Keratinocyte (primary cell): ENCODE measurements at regions not wholly inside any gene's neighbourhood (a gene's known extent, or its start where the extent isn't known, plus 50 kb on each side); places are given as distances from the start of the nearest gene placed in this dataset.

Experiments used
- DNase-seq: peaks from one replicate; pipeline ENCODE4 v3.0.0-alpha.2; 2011; ENCODE audit warnings: low read depth, missing footprints, low spot score
- FAIRE-seq: peaks from 2 replicates; lab custom pipeline; 2011; peaks lifted over from hg19 to GRCh38; lab: Jason Lieb, UNC
- H2AFZ ChIP-seq: 2 replicates; pipeline ENCODE4 v1.6.0; 2012; ENCODE audit warnings: low read length, control low read depth, inconsistent platforms; ENCODE audit not compliant: control insufficient read depth
- H3K27ac ChIP-seq: 2 replicates; pipeline ENCODE4 v1.5.1; 2011; ENCODE audit warnings: low read length; ENCODE audit not compliant: control insufficient read depth, insufficient read depth
- H3K27me3 ChIP-seq: 3 replicates; pipeline ENCODE4 v1.6.0; 2011; ENCODE audit warnings: low read length; ENCODE audit not compliant: control insufficient read depth, insufficient read depth; ENCODE audit errors: extremely low read depth
- H3K36me3 ChIP-seq, 2 experiments: 2 replicates in 1 of 2; 3 replicates in 1 of 2; pipeline ENCODE4 v1.5.1; 2011; ENCODE audit warnings: low read length in 2 of 2, mild to moderate bottlenecking in 1 of 2; ENCODE audit not compliant: control insufficient read depth in 2 of 2, insufficient read depth in 2 of 2; ENCODE audit errors: extremely low read depth in 1 of 2
- H3K4me1 ChIP-seq: 3 replicates; pipeline ENCODE4 v1.5.1; 2011; ENCODE audit warnings: low read length; ENCODE audit not compliant: control insufficient read depth, insufficient read depth; ENCODE audit errors: extremely low read depth
- H3K4me2 ChIP-seq: 3 replicates; pipeline ENCODE4 v1.6.0; 2011; ENCODE audit warnings: low read depth, low read length; ENCODE audit not compliant: control insufficient read depth, insufficient read depth; ENCODE audit errors: extremely low read depth
- H3K4me3 ChIP-seq, 3 experiments: fragments of 200-600 bp in 1 of 3; sonication (generic) in 1 of 3; 2 replicates in 2 of 3; 3 replicates in 1 of 3; pipeline ENCODE4 v1.5.1; 2011 to 2016; ENCODE audit warnings: low read length in 3 of 3, mild to moderate bottlenecking in 3 of 3, control low read depth in 2 of 3, inconsistent platforms in 1 of 3, low read depth in 1 of 3, mixed read lengths in 1 of 3, mixed run types in 1 of 3, moderate library complexity in 1 of 3; ENCODE audit not compliant: control insufficient read depth in 2 of 3, insufficient read depth in 2 of 3; ENCODE audit errors: extremely low read depth in 1 of 3
- H3K79me2 ChIP-seq: 2 replicates; pipeline ENCODE4 v1.6.0; 2012; ENCODE audit warnings: low read length; ENCODE audit not compliant: control insufficient read depth, insufficient read depth
- H3K9ac ChIP-seq: 3 replicates; pipeline ENCODE4 v1.6.0; 2011; ENCODE audit warnings: low read length; ENCODE audit not compliant: control insufficient read depth, insufficient read depth; ENCODE audit errors: extremely low read depth
- H3K9me1 ChIP-seq: 3 replicates; pipeline ENCODE4 v1.6.0; 2011; ENCODE audit warnings: low read length; ENCODE audit not compliant: control insufficient read depth, insufficient read depth; ENCODE audit errors: extremely low read depth
- H3K9me3 ChIP-seq: 2 replicates; pipeline ENCODE4 v1.5.1; 2012; ENCODE audit warnings: low read depth, low read length; ENCODE audit not compliant: control insufficient read depth
- H4K20me1 ChIP-seq: 3 replicates; pipeline ENCODE4 v1.6.0; 2011; ENCODE audit warnings: low read length; ENCODE audit not compliant: control insufficient read depth, insufficient read depth; ENCODE audit errors: extremely low read depth
- CTCF ChIP-seq, 3 experiments: IDR thresholded peaks in 1 of 3; conservative IDR thresholded peaks in 1 of 3; optimal IDR thresholded peaks in 1 of 3; 2 replicates in 2 of 3; 3 replicates in 1 of 3; pipeline versions ENCODE3 to v1.5.1; 2011; ENCODE audit warnings: low read length in 3 of 3, mild to moderate bottlenecking in 3 of 3, moderate library complexity in 2 of 3, control low read depth in 1 of 3, inconsistent platforms in 1 of 3; ENCODE audit not compliant: insufficient read depth in 2 of 3; ENCODE audit errors: extremely low read depth in 1 of 3
- EZH2 ChIP-seq: IDR thresholded peaks from one replicate; pipeline ENCODE4 v1.6.1; 2012; ENCODE audit warnings: inconsistent platforms, mild to moderate bottlenecking, low read length, moderate library complexity
- dilution Hi-C: fragments of 300-500 bp; cut with MboI; formaldehyde crosslinking; loops from one replicate; pipeline ENCODE4 v1.7.0; 2020; ENCODE audit warnings: low sequenced_read_pairs; ENCODE audit not compliant: extremely low pct_ligation_motif_present

GRCh38 chr15:87121336-87121735, 1041.7 kb downstream of the AGBL1 start:
- Histone ChIP-seq H3K27ac (no peak overlapping the region), H3K9me1 (no peaks in the 10 kb centered on the region), H3K9me3 (no peaks in the 10 kb centered on the region), H3K9ac (no peak overlapping the region), H3K4me3 (no peak overlapping the region), H3K36me3 (no peaks in the 10 kb centered on the region), H3K4me2 (no peak overlapping the region), H4K20me1 (no peaks in the 10 kb centered on the region), H3K27me3 (no peaks in the 10 kb centered on the region), H3K4me1 (no peaks in the 10 kb centered on the region), H3K79me2 (no peaks in the 10 kb centered on the region), H2AFZ (no peak overlapping the region)
- FAIRE-seq (no peak), DNase-seq (no peak)
- dilution Hi-C loops = no loop called here
- TF ChIP-seq CTCF (optimal IDR thresholded peaks at IDR 0.05 in 1 of 3, IDR thresholded peaks at IDR 0.05 in 1 of 3, conservative IDR thresholded peaks at IDR 0.05 in 1 of 3; ENCODE audit: extremely low read depth in 1 of 3, insufficient read depth in 2 of 3, low read length in 3 of 3) = no peak
- no peak for TF ChIP-seq EZH2

GRCh38 chr15:87120555-87120954, 1040.9 kb downstream of the AGBL1 start:
- dilution Hi-C loops = no loop called here
- DNase-seq (no peak), FAIRE-seq (no peak)
- no peak overlapping the region for H3K4me3 ChIP-seq
- H3K27ac ChIP-seq = no peak overlapping the region
- H3K27me3 ChIP-seq = no peaks in the 10 kb centered on the region
- H3K9me1 ChIP-seq = no peaks in the 10 kb centered on the region
- no peaks in the 10 kb centered on the region for H4K20me1 ChIP-seq
- no peaks in the 10 kb centered on the region for H3K36me3 ChIP-seq
- no peak overlapping the region for H3K9ac ChIP-seq
- H3K4me2 ChIP-seq = no peak overlapping the region
- no peak overlapping the region for H2AFZ ChIP-seq
- H3K9me3 ChIP-seq = no peaks in the 10 kb centered on the region
- H3K79me2 ChIP-seq = no peaks in the 10 kb centered on the region
- no peaks in the 10 kb centered on the region for H3K4me1 ChIP-seq
- no peak for TF ChIP-seq CTCF (optimal IDR thresholded peaks at IDR 0.05 in 1 of 3, IDR thresholded peaks at IDR 0.05 in 1 of 3, conservative IDR thresholded peaks at IDR 0.05 in 1 of 3; ENCODE audit: extremely low read depth in 1 of 3, insufficient read depth in 2 of 3, low read length in 3 of 3)
- no peak for TF ChIP-seq EZH2
